ENCODE measurements at regions not wholly inside any gene's neighbourhood (a gene's known extent, or its start where the extent isn't known, plus 50 kb on each side); places are given as distances from the start of the nearest gene placed in this dataset.

DNA sequence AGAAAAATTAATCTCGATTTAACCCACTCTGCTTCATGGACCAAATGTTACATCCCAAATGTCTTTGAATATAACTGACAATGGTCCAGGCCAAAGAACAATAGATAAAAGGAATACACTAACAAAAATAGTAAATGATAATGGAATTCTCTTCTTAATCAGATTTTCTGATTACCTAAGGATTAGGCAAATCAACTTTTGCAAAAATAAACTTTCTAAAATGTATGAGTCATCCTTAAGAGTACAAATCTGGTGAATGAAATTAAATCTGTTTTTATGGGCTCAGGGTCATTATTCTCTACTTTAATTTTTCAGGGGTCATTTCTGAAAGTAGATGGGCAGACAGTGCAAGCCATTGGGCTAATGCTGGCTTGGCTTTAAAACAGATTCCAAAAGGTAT lies 102.1 kb upstream of the FAM13C start:
- CTCF ChIA-PET = no interaction called here
- DNase-seq (ENCODE audit: extremely low spot score) = no peak
- POLR2A ChIA-PET = no interaction called here
- TF ChIP-seq, protein P1, sequence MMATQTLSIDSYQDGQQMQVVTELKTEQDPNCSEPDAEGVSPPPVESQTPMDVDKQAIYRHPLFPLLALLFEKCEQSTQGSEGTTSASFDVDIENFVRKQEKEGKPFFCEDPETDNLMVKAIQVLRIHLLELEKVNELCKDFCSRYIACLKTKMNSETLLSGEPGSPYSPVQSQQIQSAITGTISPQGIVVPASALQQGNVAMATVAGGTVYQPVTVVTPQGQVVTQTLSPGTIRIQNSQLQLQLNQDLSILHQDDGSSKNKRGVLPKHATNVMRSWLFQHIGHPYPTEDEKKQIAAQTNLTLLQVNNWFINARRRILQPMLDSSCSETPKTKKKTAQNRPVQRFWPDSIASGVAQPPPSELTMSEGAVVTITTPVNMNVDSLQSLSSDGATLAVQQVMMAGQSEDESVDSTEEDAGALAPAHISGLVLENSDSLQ (IDR thresholded peaks at IDR 0.05) = no peak
- no peak for TF ChIP-seq ELF4 (IDR thresholded peaks at IDR 0.05)
- TF ChIP-seq SP1 (IDR thresholded peaks at IDR 0.05) = no peak
- no peak for TF ChIP-seq ZNF384 (IDR thresholded peaks at IDR 0.05)

- DNase-seq (ENCODE audit: extremely low spot score) = no peak
- CTCF ChIA-PET = no interaction called here
- POLR2A ChIA-PET = no interaction called here
- TF ChIP-seq ARNT (IDR thresholded peaks at IDR 0.05) (no peak), L3MBTL2 (conservative IDR thresholded peaks at IDR 0.05) (no peak), ELF4 (IDR thresholded peaks at IDR 0.05) (no peak), FOXA1 (IDR thresholded peaks at IDR 0.05) (no peak), BHLHE40 (IDR thresholded peaks at IDR 0.05; ENCODE audit: borderline replicate concordance) (no peak), FOXM1 (IDR thresholded peaks at IDR 0.05; ENCODE audit: borderline replicate concordance) (no peak), SP1 (IDR thresholded peaks at IDR 0.05) (no peak), NFRKB (IDR thresholded peaks at IDR 0.05) (no peak), LEF1 (IDR thresholded peaks at IDR 0.05; ENCODE audit: borderline replicate concordance) (no peak), SUZ12 (IDR thresholded peaks at IDR 0.05) (no peak), FOXK2 (IDR thresholded peaks at IDR 0.05) (no peak), ZNF384 (IDR thresholded peaks at IDR 0.05) (no peak), TARDBP (IDR thresholded peaks at IDR 0.05) (no peak), HDGF (IDR thresholded peaks at IDR 0.05; ENCODE audit: borderline replicate concordance) (no peak), CTBP1 (IDR thresholded peaks at IDR 0.05; ENCODE audit: borderline replicate concordance) (no peak)
- TF ChIP-seq, protein P1 (IDR thresholded peaks at IDR 0.05) = no peak
Observed at GRCh38 chr10:59463909-59464308, 101.6 kb upstream of the FAM13C start.

GRCh38 chr10:59460601-59461000 lies 98.3 kb upstream of the FAM13C start:
- TF ChIP-seq CTBP1 (IDR thresholded peaks at IDR 0.05; ENCODE audit: borderline replicate concordance) = no peak
- TF ChIP-seq, protein P1 (IDR thresholded peaks at IDR 0.05) = no peak
- TF ChIP-seq FOXM1 (IDR thresholded peaks at IDR 0.05; ENCODE audit: borderline replicate concordance) = no peak
- no peak for TF ChIP-seq ZNF384 (IDR thresholded peaks at IDR 0.05)
- no peak for TF ChIP-seq SUZ12 (IDR thresholded peaks at IDR 0.05)
- no peak for TF ChIP-seq FOXA1 (IDR thresholded peaks at IDR 0.05)
- no peak for TF ChIP-seq BHLHE40 (IDR thresholded peaks at IDR 0.05; ENCODE audit: borderline replicate concordance)
- TF ChIP-seq NFRKB (IDR thresholded peaks at IDR 0.05) = no peak
- TF ChIP-seq ARNT (IDR thresholded peaks at IDR 0.05) = no peak
- no peak for TF ChIP-seq LEF1 (IDR thresholded peaks at IDR 0.05; ENCODE audit: borderline replicate concordance)
- no peak for TF ChIP-seq SP1 (IDR thresholded peaks at IDR 0.05)
- TF ChIP-seq L3MBTL2 (conservative IDR thresholded peaks at IDR 0.05) = no peak
- no peak for TF ChIP-seq ELF4 (IDR thresholded peaks at IDR 0.05)
- no peak for TF ChIP-seq HDGF (IDR thresholded peaks at IDR 0.05; ENCODE audit: borderline replicate concordance)
- TF ChIP-seq FOXK2 (IDR thresholded peaks at IDR 0.05) = no peak
- no peak for TF ChIP-seq TARDBP (IDR thresholded peaks at IDR 0.05)
- ChIA-PET POLR2A (no interaction called here), CTCF (no interaction called here)
- DNase-seq (ENCODE audit: extremely low spot score) = no peak

- CTCF ChIA-PET = no interaction called here
- no peak for TF ChIP-seq SUZ12 (IDR thresholded peaks at IDR 0.05)
- no peak for TF ChIP-seq ELF4 (IDR thresholded peaks at IDR 0.05)
- no peak for TF ChIP-seq TARDBP (IDR thresholded peaks at IDR 0.05)
- TF ChIP-seq ZNF384 (IDR thresholded peaks at IDR 0.05) = no peak
- no peak for TF ChIP-seq CTBP1 (IDR thresholded peaks at IDR 0.05; ENCODE audit: borderline replicate concordance)
- TF ChIP-seq ARNT (IDR thresholded peaks at IDR 0.05) = no peak
- TF ChIP-seq BHLHE40 (IDR thresholded peaks at IDR 0.05; ENCODE audit: borderline replicate concordance) = no peak
- TF ChIP-seq NFRKB (IDR thresholded peaks at IDR 0.05) = no peak
- no peak for TF ChIP-seq FOXM1 (IDR thresholded peaks at IDR 0.05; ENCODE audit: borderline replicate concordance)
- DNase-seq (ENCODE audit: extremely low spot score) = no peak
- POLR2A ChIA-PET = no interaction called here
Observed at GRCh38 chr10:59456199-59456598, 93.8 kb upstream of the FAM13C start.

DNA sequence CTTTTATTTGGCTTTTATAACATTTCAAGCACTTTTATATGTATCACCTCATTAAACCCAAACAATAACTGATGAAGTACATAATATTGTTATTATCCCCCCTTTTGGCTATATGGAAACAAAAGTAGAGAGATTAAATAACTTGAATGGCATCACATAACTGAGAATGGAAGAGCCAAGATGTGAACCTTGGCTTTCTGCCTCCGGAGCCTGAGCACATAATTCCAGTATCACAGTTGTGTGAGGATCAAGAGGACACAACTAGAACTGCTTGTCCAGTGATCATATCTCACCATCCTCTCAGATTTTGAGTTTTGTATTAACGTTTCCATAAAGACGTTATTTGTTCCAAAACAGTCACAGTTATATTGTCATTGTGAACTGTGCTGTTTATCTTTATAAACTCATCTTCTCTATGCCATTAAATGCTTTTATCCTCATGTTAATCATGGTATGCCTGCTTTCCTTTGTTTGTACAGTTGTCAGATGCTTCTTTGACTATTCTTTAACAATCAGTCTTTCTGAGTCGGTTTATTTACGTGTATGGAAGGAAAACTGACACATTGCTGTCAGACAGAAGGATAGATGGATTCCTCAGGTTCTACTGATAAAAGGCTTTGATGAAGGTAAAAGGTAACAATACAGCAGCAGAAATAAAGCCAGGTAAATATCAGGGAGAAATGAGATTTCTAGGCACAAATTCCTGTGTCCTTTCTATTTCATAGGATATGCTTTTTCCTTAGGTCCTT lies 92.0 kb upstream of the FAM13C start:
- CTCF ChIA-PET = no interaction called here
- TF ChIP-seq FOXK2 (IDR thresholded peaks at IDR 0.05) (no peak), CTBP1 (IDR thresholded peaks at IDR 0.05; ENCODE audit: borderline replicate concordance) (no peak)

DNA sequence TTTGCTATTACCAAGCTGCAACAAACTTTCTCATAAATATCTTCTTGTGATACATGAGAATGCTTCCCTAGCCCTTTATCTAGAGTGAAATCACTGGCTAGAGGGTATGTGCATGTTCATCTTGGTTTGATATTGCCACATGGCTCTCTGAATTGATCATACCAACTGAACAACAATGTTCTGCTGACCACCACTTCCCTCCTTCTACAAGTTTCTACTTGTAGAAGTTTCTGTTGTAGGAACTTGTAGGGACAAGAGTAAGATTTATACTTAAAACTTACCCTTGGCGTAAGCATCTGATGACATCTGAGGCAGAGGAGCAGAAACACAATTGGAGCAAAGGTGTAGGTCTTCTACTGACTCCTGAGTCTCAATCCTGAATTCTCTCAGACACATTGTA lies 86.3 kb upstream of the FAM13C start:
- DNase-seq (ENCODE audit: extremely low spot score) = no peak
- ChIA-PET CTCF (no interaction called here), POLR2A (no interaction called here)
- TF ChIP-seq L3MBTL2 (conservative IDR thresholded peaks at IDR 0.05) (no peak), BHLHE40 (IDR thresholded peaks at IDR 0.05; ENCODE audit: borderline replicate concordance) (no peak), FOXK2 (IDR thresholded peaks at IDR 0.05) (no peak), FOXA1 (IDR thresholded peaks at IDR 0.05) (no peak), CTBP1 (IDR thresholded peaks at IDR 0.05; ENCODE audit: borderline replicate concordance) (no peak), ARNT (IDR thresholded peaks at IDR 0.05) (no peak), SUZ12 (IDR thresholded peaks at IDR 0.05) (no peak), NFRKB (IDR thresholded peaks at IDR 0.05) (no peak), FOXM1 (IDR thresholded peaks at IDR 0.05; ENCODE audit: borderline replicate concordance) (no peak), ZNF384 (IDR thresholded peaks at IDR 0.05) (no peak), TARDBP (IDR thresholded peaks at IDR 0.05) (no peak), LEF1 (IDR thresholded peaks at IDR 0.05; ENCODE audit: borderline replicate concordance) (no peak), HDGF (IDR thresholded peaks at IDR 0.05; ENCODE audit: borderline replicate concordance) (no peak), ELF4 (IDR thresholded peaks at IDR 0.05) (no peak), SP1 (IDR thresholded peaks at IDR 0.05) (no peak)
- TF ChIP-seq, protein P1 (IDR thresholded peaks at IDR 0.05) = no peak

More for the DNA sequence above, 92.0 kb upstream of the FAM13C start:
- POLR2A ChIA-PET = no interaction called here
- no peak for DNase-seq (ENCODE audit: extremely low spot score)
